Globus pallidus (tissue), 1 donor: ENCODE measurements at regions not wholly inside any gene's neighbourhood (a gene's known extent, or its start where the extent isn't known, plus 50 kb on each side); places are given as distances from the start of the nearest gene placed in this dataset.
"Not testable (repeated sequence)": the region's sequence is repeated elsewhere in the genome, so short reads cannot be mapped to it uniquely, and the experiment has no call there.

Source experiments
- DNase-seq: peaks from one replicate; pipeline ENCODE4 v3.0.0-alpha.2; 2015; ENCODE audit warnings: low spot score

DNA sequence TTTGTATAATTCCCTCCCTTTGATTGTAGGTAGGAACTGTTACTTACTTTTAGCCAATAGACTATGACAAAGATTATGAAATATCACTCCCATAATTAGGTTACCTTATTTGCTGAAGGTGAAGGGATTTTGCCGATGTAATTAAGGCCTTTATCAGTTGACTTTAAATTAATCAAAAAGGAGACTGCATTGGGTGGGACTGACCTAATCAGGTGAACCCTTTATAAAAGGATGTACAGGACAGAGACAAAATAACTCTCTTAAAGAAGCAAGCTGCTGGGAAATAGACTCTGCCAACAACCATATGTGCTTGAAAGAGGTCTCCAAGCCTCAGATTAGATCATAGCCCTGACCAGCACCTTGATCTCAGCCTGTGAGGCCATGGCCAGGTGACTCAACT lies 167.6 kb downstream of the SOX3 start:
- DNase-seq = no peak

DNA sequence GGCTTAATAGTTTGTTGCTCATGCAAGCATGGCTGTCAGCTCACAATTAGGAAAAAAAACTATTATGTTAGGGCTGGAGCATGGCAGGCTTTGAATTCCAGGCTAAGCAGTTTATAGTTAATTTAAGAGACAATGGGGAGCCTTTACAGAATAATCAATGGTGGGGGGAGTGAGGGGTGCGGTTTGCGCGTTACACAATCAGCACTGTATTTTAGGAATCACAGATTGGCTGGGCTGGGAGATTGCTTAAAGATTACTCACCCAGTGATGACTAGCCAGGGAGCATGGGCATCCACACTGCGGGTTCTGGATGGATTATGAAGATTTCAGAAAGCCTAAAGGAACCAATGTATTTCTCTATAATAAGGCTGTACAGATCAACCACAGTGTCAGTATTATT lies 186.6 kb downstream of the SOX3 start:
- DNase-seq = peak; percentile 1

DNA sequence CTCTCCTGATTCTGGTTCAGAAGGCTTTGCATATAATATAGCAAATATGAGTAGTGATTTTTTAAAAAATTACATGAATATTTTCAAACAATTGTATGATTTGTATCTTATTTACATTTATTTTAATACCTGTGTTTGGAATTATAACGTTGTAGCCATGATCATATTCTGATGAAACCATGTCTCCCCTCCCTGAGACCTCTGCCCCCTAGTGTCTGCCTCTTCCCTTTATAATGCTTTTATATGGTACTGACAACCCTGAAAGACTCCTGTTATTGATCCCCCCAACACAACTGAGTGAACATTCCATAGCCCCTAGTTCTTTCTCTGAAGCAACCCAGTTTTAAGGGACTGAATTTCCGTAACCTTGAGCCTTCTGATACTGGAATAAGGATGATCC lies 187.4 kb downstream of the SOX3 start:
- DNase-seq = no peak

- no peak for DNase-seq
Observed at GRCh38 chrX:140298960-140299825, 205.7 kb downstream of the SOX3 start.

- no peak for DNase-seq
Observed at GRCh38 chrX:140297273-140297672, 207.6 kb downstream of the SOX3 start.

DNA sequence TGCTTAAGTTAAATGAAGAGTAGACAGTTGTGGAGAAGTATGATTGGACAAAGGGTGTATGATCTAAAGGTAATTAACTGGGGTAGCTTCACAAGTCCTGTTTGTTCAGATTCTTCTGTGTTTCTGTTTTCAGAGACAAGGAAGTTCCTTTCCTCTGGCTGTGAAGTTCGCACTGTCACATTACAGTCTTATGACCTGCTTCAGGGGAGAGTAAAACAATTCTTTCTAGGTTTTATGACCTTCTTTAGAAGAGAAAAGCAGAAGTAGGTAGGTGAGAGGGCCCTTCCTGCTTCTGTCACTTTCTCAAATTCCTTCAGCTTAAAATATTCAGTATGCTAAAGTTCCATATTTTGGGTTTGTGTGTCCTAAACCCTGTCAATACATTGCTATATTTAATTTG lies 211.9 kb downstream of the SOX3 start:
- DNase-seq = no peak

- DNase-seq = no peak
Observed at GRCh38 chrX:140292188-140292587, 212.7 kb downstream of the SOX3 start.

DNA sequence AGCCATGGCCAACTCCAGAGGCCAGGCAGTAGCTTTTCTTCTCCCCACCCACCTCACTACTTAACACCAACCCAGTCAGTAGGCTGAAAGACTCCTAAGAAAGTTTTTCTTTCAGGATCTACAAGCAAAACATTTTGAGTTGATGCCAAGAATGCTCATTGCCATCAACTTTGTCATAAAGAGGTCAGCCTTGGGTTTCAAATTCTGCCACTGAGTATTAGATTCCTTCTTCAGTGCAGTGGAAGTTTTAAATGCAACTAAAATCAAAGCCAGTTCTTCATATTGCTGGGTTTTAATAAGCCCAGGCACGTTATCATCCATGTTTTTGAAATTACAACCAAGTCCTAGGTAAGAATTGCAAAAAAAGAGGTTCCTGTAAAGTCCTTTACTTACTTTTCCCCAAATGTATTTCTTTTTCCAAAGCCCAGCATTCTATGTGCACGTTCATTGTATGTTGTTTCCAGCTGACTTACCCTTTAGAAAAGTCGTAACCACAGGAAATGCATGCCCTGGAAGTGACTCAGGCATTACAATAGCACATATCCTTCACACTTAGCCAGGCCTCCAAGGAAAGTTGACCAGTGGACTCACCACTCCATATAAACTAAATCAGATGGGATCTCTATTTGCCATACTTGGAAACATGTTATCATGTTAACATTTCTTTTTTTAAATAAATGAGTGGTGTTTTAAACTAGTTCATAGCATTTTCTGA lies 229.9 kb downstream of the SOX3 start:
- no peak for DNase-seq

- DNase-seq = no peak
Observed at GRCh38 chrX:140273921-140274320, 230.9 kb downstream of the SOX3 start.

DNA sequence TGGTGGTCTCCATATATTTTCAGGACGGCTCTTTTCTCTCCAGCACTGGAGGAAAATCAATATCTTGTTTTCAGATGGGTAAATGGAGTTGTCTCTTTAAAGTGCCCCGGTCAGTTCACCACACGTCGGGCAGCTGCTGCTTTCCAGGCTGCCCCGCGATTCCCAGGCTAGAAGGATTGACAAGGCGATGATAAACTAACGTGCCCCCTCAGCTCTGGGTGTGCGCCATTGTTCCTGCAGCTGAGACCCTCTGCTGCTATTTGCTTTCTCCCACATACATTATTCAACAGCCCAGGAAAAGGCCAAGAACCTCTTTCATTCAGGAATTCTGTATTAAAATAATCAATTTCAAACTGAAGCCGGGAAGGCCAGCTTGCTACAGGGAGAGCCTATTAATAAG lies 254.5 kb downstream of the SOX3 start:
- no peak for DNase-seq

- no peak for DNase-seq
Observed at GRCh38 chrX:140249088-140249487, 255.8 kb downstream of the SOX3 start.

DNA sequence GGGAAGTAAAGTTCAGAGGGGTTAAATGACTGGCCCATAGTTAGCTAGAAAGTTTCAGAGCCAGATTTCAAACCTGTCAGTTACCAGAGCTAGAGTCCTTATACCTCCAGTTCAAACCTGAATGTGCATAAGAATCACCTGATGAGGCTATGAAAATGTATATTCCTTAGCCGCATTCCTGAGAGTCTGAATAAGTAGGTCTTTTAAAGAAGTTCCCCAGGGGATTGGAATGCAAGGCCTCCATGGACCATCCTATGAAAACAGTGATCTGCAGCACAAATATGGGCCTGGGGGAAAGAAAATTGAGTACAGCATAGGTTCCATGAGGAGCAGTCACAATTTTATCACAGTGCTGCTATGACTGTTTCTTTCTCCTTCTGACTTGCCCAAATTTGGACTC lies 263.9 kb upstream of the CXorf66 start:
- DNase-seq = no peak

- not testable (repeated sequence) for DNase-seq
Observed at GRCh38 chrX:140226037-140226436, 260.7 kb upstream of the CXorf66 start.

DNA sequence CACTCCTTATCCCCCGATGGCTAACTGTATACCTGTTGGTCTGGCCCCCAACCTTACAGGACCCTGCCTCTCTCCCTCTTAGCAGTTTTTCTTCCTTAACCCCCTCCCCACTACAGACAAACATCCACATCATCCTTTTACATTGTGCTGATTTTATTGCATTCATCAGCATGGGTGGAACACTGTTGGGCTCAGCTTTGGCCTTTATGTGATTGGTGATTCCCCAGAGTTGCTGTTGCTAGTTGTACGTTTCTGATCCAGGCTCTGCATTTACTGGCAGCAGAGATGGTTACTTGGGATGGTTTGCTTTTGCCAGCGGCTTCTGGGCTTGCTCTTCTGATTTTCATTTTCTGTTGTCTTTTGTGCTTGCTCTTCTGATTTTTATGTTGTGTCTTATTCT lies 250.6 kb upstream of the CXorf66 start:
- DNase-seq = not testable (repeated sequence)

DNA sequence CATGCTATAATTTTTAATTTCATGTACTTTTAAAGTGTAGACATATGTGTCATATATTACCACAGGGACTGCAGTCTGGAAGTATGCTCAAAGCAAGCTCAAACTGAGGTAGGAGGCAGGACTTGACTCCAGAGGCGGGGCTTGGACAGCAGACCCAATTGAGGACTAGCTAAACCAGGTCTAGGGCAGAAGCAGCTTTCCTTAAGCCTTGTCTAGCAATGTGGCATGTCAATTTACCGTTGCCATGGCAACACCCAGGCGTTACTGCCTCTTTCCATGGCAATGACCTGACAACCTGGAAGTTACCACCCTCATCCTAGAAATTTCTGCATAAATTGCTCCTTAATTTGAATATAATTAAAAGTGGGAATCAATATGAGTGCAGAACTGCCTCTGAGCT lies 249.2 kb upstream of the CXorf66 start:
- not testable (repeated sequence) for DNase-seq

- no peak for DNase-seq
Observed at GRCh38 chrX:140206657-140207056, 241.3 kb upstream of the CXorf66 start.

DNA sequence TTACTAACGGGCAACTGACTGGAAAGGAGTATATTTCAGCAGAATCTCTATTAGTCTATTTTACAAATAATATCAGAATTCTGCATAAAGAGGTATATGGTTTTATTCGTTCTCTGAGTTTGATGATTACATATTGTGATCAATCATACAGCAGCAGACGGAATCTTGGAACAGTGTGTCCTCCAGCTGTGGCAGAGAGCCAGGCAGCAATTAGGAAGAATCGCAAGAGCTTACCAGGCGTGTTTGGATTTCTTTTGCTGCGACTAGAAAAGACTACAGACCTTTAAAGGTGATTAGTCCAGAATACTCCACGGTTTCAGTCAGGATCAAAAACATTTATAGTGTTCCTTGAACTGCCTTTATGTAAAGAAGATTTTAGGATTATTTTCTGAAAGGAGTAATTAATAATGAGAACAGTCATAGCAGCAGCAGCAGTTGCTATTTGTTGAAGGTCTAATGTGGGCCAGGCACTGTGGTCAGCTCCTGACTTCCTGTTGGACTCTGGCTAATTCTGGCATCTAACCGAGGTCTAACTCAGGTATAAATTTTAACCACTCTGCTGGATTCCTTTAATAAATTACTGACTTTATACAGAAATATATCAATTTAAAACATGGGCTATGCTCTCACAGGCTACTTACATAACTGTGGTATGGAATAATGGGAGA lies 225.3 kb upstream of the CXorf66 start:
- no peak for DNase-seq

- no peak for DNase-seq
Observed at GRCh38 chrX:140180585-140180984, 215.3 kb upstream of the CXorf66 start.

DNA sequence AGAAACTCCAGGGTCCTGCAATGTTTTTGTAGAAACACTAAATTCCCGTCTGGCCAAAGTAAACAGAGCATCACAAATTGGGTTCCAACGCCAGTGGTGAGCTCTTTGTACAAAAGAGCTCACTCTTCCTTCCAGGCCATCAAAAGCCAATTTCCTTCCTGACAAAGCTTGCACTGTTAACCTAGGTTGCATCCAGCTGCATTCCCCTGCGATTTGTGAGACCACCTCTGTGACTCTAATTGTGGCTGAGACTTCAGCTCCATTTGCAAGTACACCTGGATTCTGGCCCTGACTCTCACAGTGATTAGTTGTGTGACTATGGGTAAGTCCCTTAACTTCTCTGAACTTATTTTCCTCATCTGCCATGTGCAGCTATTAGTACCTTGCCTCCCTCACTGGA lies 212.5 kb upstream of the CXorf66 start:
- no peak for DNase-seq

DNA sequence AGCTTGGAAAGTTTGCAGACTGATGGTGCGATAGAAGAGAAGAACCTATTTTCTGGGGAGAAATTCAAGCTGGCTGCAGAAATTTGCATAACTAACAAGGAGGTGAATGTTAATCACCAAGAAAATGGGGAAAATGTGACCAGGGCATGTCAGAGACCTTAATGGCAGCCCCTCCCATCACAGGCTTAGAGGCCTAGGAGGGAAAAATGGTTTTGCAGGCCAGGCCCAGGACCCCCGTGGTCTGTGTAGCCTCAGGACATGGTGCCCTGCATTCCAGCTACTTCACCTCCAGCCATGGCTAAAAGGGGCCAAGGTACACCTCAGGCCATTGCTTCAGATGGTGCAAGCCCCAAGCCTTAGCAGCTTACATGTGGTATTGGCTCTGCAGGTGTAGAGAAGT lies 207.1 kb upstream of the CXorf66 start:
- no peak for DNase-seq

GRCh38 chrX:140167551-140167950 lies 202.2 kb upstream of the CXorf66 start:
- DNase-seq = no peak

DNA sequence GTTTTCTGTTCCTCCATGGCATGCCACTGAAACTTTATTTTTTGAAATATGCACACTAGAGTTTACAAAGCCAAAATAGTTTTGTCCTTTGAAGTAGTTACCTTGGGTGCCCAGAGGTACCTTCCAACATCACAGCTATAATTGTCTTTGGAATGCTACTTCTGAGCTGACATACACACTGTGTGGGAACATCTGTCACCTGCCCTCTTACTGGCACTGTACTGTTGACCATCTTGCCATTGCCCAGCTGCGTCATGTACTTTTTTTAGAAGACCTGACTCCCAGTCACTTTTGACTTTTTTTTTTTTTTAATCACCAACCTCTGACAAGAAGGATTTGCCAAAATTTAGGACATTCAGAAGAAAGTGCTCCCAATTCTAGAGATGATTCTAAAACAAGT lies 200.5 kb upstream of the CXorf66 start:
- DNase-seq = no peak

- DNase-seq = no peak
Observed at GRCh38 chrX:140164391-140164790, 199.1 kb upstream of the CXorf66 start.
